LNCaP clone FGC (cell line): ENCODE measurements at regions not wholly inside any gene's neighbourhood (a gene's known extent, or its start where the extent isn't known, plus 50 kb on each side); places are given as distances from the start of the nearest gene placed in this dataset.

Experiments
- DNase-seq: peaks from one replicate; pipeline ENCODE4 v3.0.0-alpha.2; 2011; ENCODE audit warnings: low read depth
- H3K4me3 ChIP-seq: 2 replicates; pipeline ENCODE4 v1.5.1; 2011; ENCODE audit warnings: mild to moderate bottlenecking, low read depth, low read length, control low read depth
- CTCF ChIP-seq: IDR thresholded peaks from 2 replicates; pipeline ENCODE4 v1.5.1; 2012; ENCODE audit warnings: mild to moderate bottlenecking; ENCODE audit not compliant: control insufficient read depth, insufficient read depth; ENCODE audit errors: extremely low read depth

- DNase-seq = no peak
- no peak overlapping the region for H3K4me3 ChIP-seq
- TF ChIP-seq CTCF = no peak
Measured at GRCh38 chr12:84661786-84662185, 250.8 kb downstream of the SLC6A15 start.

- no peak overlapping the region for H3K4me3 ChIP-seq
- DNase-seq = no peak
- no peak for TF ChIP-seq CTCF
Measured at GRCh38 chr12:84660139-84660538, 252.5 kb downstream of the SLC6A15 start.

GRCh38 chr12:84658877-84659276 lies 253.7 kb downstream of the SLC6A15 start:
- no peak for DNase-seq
- TF ChIP-seq CTCF = no peak
- no peak overlapping the region for H3K4me3 ChIP-seq

GRCh38 chr12:84656705-84657104 lies 255.9 kb downstream of the SLC6A15 start:
- TF ChIP-seq CTCF = no peak
- no peak for DNase-seq
- no peak overlapping the region for H3K4me3 ChIP-seq

- no peak overlapping the region for H3K4me3 ChIP-seq
- no peak for DNase-seq
Measured at GRCh38 chr12:84653482-84653881, 259.1 kb downstream of the SLC6A15 start.

GRCh38 chr12:84648425-84648824 lies 264.2 kb downstream of the SLC6A15 start:
- H3K4me3 ChIP-seq = no peak overlapping the region
- DNase-seq = no peak
- no peak for TF ChIP-seq CTCF

More at GRCh38 chr12:84653482-84653881, 259.1 kb downstream of the SLC6A15 start:
- TF ChIP-seq CTCF = no peak

GRCh38 chr12:84644908-84645307 lies 267.7 kb downstream of the SLC6A15 start:
- no peak overlapping the region for H3K4me3 ChIP-seq
- TF ChIP-seq CTCF = no peak
- DNase-seq = no peak
